Activated effector memory CD4-positive, alpha-beta T cell treated with anti-CD3 and anti-CD28 coated beads, Interleukin-2, amount 50 U/mL, for 16 hours (primary cell): ENCODE measurements at regions not wholly inside any gene's neighbourhood (a gene's known extent, or its start where the extent isn't known, plus 50 kb on each side); places are given as distances from the start of the nearest gene placed in this dataset.
"Not testable (repeated sequence)": the region's sequence is repeated elsewhere in the genome, so short reads cannot be mapped to it uniquely, and the experiment has no call there.

Experiments
- DNase-seq: peaks from one replicate; pipeline ENCODE4 v3.0.0-alpha.2; 2020

- DNase-seq: no peak
These were observed 161.1 kb downstream of the PHF8 start for GRCh38 chrX:53883196-53883595.

- DNase-seq: no peak
These were observed 161.9 kb downstream of the PHF8 start for GRCh38 chrX:53882331-53882730.

GRCh38 chrX:53880786-53881185 lies 163.5 kb downstream of the PHF8 start:
- not testable (repeated sequence) for DNase-seq

- DNase-seq: no peak
These were observed 173.4 kb upstream of the HUWE1 start for GRCh38 chrX:53859890-53860289.

GRCh38 chrX:53831662-53832635 lies 145.4 kb upstream of the HUWE1 start:
- DNase-seq: peak; percentile 70

GRCh38 chrX:53824686-53825085 lies 138.2 kb upstream of the HUWE1 start:
- DNase-seq: no peak

- DNase-seq: not testable (repeated sequence)
These were observed 131.6 kb upstream of the HUWE1 start for GRCh38 chrX:53818115-53818514.

GRCh38 chrX:53817548-53817947 lies 131.0 kb upstream of the HUWE1 start:
- no peak for DNase-seq

- DNase-seq: no peak
These were observed 127.3 kb upstream of the HUWE1 start for GRCh38 chrX:53813670-53814440.

- DNase-seq: no peak
These were observed 111.8 kb upstream of the HUWE1 start for GRCh38 chrX:53798281-53798680.

GRCh38 chrX:53795576-53795975 lies 109.1 kb upstream of the HUWE1 start:
- no peak for DNase-seq

- DNase-seq: no peak
These were observed 107.7 kb upstream of the HUWE1 start for GRCh38 chrX:53794181-53794580.

- DNase-seq: no peak
These were observed 82.3 kb upstream of the HUWE1 start for GRCh38 chrX:53768865-53769264.

- DNase-seq: no peak
These were observed 81.9 kb upstream of the HUWE1 start for GRCh38 chrX:53768451-53768850.

- no peak for DNase-seq
These were observed 81.0 kb upstream of the HUWE1 start for GRCh38 chrX:53767544-53767943.

- DNase-seq: not testable (repeated sequence)
These were observed 70.7 kb upstream of the HUWE1 start for GRCh38 chrX:53757181-53757580.

- DNase-seq: no peak
These were observed 60.2 kb upstream of the HUWE1 start for GRCh38 chrX:53746718-53747117.

GRCh38 chrX:53743244-53743643 lies 56.7 kb upstream of the HUWE1 start:
- DNase-seq: no peak

- no peak for DNase-seq
These were observed 51.9 kb upstream of the HUWE1 start for GRCh38 chrX:53738370-53738906.
